ENCODE measurements at regions not wholly inside any gene's neighbourhood (a gene's known extent, or its start where the extent isn't known, plus 50 kb on each side); places are given as distances from the start of the nearest gene placed in this dataset.

DNA sequence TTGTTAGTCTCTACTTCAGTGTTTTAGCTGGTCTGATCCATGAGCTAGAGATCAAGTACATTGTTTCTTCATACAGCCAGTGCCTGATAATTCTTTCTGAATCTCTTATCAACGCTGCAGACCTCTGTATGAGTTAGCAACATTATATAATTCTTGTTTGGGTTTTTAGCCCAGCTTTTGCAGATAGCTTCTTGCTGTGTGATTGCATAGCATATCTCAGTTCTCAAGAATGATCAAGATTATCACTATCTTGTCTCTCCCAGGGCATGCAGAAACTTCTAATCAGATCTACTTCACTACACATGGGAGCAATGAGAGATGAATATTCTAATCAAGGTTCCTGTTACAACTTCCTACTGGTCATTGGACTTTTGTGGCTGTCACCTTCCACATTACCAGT lies 158.3 kb downstream of the FAM174A start:
- Histone ChIP-seq H3K4me3 (ENCODE audit: low read depth, low read length) (no peak overlapping the region), H3K9me3 (ENCODE audit: control insufficient read depth, insufficient read depth, low read length) (no peaks in the 10 kb centered on the region; the same call in 1 of the 2 replicates), H3K27ac (ENCODE audit: low read depth, low read length) (no peak overlapping the region), H3K27me3 (ENCODE audit: control insufficient read depth, insufficient read depth, low read length) (no peaks in the 10 kb centered on the region)
- TF ChIP-seq, protein P1, sequence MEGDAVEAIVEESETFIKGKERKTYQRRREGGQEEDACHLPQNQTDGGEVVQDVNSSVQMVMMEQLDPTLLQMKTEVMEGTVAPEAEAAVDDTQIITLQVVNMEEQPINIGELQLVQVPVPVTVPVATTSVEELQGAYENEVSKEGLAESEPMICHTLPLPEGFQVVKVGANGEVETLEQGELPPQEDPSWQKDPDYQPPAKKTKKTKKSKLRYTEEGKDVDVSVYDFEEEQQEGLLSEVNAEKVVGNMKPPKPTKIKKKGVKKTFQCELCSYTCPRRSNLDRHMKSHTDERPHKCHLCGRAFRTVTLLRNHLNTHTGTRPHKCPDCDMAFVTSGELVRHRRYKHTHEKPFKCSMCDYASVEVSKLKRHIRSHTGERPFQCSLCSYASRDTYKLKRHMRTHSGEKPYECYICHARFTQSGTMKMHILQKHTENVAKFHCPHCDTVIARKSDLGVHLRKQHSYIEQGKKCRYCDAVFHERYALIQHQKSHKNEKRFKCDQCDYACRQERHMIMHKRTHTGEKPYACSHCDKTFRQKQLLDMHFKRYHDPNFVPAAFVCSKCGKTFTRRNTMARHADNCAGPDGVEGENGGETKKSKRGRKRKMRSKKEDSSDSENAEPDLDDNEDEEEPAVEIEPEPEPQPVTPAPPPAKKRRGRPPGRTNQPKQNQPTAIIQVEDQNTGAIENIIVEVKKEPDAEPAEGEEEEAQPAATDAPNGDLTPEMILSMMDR (IDR thresholded peaks at IDR 0.05; ENCODE audit: low read depth, low read length): no peak
- POLR2A ChIA-PET: no interaction called here
- CTCF ChIA-PET: no interaction called here
- no peak for DNase-seq (ENCODE audit: low read depth, low spot score)

DNA sequence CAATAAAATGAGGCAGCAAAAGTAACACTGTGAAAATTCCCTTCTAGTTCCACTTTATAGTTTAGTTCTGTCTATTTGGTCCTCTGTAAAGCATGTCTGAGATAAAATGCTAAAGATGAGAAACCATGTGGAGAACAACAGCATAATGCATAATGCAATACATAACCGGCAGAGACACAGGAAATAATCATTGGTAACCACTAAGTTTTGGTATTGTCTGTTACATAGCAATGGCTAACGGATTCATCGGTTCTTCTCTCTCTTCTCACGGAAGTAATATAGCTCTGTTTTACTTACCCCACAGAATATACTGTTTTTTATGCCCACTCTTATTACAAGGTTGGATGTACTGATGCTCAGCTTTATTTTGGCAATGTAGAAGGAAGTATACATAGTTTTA lies 158.9 kb downstream of the FAM174A start:
- ChIA-PET CTCF (no interaction called here), POLR2A (no interaction called here)
- Histone ChIP-seq H3K27ac (ENCODE audit: low read depth, low read length) (no peak overlapping the region), H3K9me3 (ENCODE audit: control insufficient read depth, insufficient read depth, low read length) (no peaks in the 10 kb centered on the region; the same call in 1 of the 2 replicates), H3K4me3 (ENCODE audit: low read depth, low read length) (no peak overlapping the region), H3K27me3 (ENCODE audit: control insufficient read depth, insufficient read depth, low read length) (no peaks in the 10 kb centered on the region)
- DNase-seq (ENCODE audit: low read depth, low spot score): no peak
- TF ChIP-seq, protein P1 (IDR thresholded peaks at IDR 0.05; ENCODE audit: low read depth, low read length): no peak

DNA sequence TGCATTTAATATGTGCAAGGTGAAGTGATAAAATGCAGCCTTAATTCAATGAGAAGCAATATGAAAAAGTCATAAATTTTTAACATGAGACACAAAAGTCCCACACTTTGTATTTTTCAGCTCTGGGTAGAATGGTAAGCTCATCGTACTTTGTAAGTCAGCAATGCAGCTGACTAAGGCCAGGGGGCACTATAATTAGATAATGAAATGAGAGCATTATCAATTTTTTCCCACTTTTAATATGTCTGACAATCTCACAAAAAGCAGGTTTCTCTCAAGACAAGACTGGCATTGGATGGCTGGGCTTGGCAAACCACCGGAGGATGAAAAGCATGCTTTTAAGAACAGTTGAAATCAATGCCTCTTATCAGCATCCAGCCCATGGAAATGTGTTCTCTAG lies 162.8 kb downstream of the FAM174A start:
- no peak for DNase-seq (ENCODE audit: low read depth, low spot score)
- TF ChIP-seq, protein P1 (IDR thresholded peaks at IDR 0.05; ENCODE audit: low read depth, low read length): peak; percentile 44
- H3K4me3 ChIP-seq (ENCODE audit: low read depth, low read length): no peak overlapping the region
- H3K27me3 ChIP-seq (ENCODE audit: control insufficient read depth, insufficient read depth, low read length): no peaks in the 10 kb centered on the region
- no peak overlapping the region for H3K27ac ChIP-seq (ENCODE audit: low read depth, low read length)
- ChIA-PET CTCF (interaction anchor here (0.5 to 1.4 kb wide), 6 partner anchors 8 to 692 kb away, joined by 3 read pairs; no protein-coding TSS in a partner anchor), POLR2A (no interaction called here)
- no peaks in the 10 kb centered on the region for H3K9me3 ChIP-seq (ENCODE audit: control insufficient read depth, insufficient read depth, low read length)

DNA sequence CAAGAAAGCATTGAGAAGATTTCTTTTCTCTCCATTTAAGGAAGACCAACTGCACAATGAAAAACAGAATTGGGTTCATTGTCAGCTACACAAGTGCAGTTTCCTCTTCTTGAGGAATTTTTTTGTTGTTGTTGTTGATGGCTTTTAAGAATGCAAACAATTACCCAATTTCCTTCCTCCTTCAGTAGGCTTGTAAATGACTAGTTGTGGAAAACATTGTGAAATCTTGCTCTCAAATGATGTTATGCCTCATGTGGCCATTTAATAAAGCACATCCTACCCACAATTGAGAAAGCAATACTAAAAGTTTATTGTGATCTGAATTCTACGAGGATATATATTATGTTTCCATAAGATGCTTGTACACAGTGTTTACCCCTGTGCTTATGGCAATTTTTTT lies 171.6 kb downstream of the FAM174A start:
- Histone ChIP-seq H3K27me3 (ENCODE audit: control insufficient read depth, insufficient read depth, low read length) (no peaks in the 10 kb centered on the region), H3K9me3 (ENCODE audit: control insufficient read depth, insufficient read depth, low read length) (no peaks in the 10 kb centered on the region), H3K4me3 (ENCODE audit: low read depth, low read length) (no peak overlapping the region), H3K27ac (ENCODE audit: low read depth, low read length) (no peak overlapping the region)
- DNase-seq (ENCODE audit: low read depth, low spot score): no peak
- POLR2A ChIA-PET: no interaction called here
- CTCF ChIA-PET: interaction anchor here (0.9 kb wide), 1 partner anchor 40 kb away, joined by 3 read pairs; no protein-coding TSS in a partner anchor
- TF ChIP-seq, protein P1 (IDR thresholded peaks at IDR 0.05; ENCODE audit: low read depth, low read length): peak; percentile 27

DNA sequence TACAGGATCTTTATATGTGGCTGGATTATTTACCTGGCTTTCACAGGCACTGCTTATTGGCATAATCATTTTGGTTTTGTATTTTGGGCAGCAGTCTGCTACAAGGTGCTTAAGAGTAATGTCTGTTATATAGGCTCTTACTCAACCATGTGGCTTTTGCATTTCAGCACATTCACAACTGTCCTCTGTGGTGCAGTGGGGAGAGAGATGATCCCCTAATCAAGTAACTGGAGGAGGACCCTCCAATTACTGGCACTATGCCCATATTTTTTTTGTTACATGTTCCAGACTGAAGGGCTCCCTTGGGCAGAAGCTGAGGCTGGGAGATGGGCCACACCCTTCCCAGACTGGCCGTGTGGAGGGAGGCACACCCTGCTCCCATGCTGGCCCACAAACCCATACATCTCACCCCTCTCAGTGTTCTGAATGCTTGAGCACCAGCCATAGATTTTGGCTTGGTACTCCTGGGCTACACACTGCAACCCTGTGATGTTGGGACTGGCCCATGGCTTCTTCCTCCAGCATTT lies 173.5 kb downstream of the FAM174A start:
- H3K4me3 ChIP-seq (ENCODE audit: low read depth, low read length): no peak overlapping the region
- DNase-seq (ENCODE audit: low read depth, low spot score): no peak
- H3K27ac ChIP-seq (ENCODE audit: low read depth, low read length): no peak overlapping the region
- no peaks in the 10 kb centered on the region for H3K27me3 ChIP-seq (ENCODE audit: control insufficient read depth, insufficient read depth, low read length)
- TF ChIP-seq, protein P1 (IDR thresholded peaks at IDR 0.05; ENCODE audit: low read depth, low read length): no peak
- ChIA-PET CTCF (no interaction called here), POLR2A (no interaction called here)
- no peaks in the 10 kb centered on the region for H3K9me3 ChIP-seq (ENCODE audit: control insufficient read depth, insufficient read depth, low read length)
